SK-N-SH treated with all-trans-retinoic acid at 6 μM for 48 hours (cell line): ENCODE measurements at regions not wholly inside any gene's neighbourhood (a gene's known extent, or its start where the extent isn't known, plus 50 kb on each side); places are given as distances from the start of the nearest gene placed in this dataset.

Experiments used
- ARNTL ChIP-seq: fragments of 450-650 bp; formaldehyde crosslinking; IDR thresholded peaks from 2 replicates; pipeline ENCODE4 v1.5.0; 2020; ENCODE audit warnings: low read depth, mild to moderate bottlenecking, moderate library complexity, borderline replicate concordance
- BACH2 ChIP-seq: fragments of 250-450 bp; sonication (Bioruptor Pico); IDR thresholded peaks from 2 replicates; pipeline ENCODE4 v1.9.0; 2021; ENCODE audit warnings: mild to moderate bottlenecking, borderline replicate concordance
- CSDC2 ChIP-seq: fragments of 250-450 bp; sonication (Bioruptor Pico); IDR thresholded peaks from 2 replicates; pipeline ENCODE4 v1.5.0; 2020; ENCODE audit warnings: mild to moderate bottlenecking, moderate library complexity
- GLIS3 ChIP-seq: fragments of 250-450 bp; sonication (Bioruptor Pico); IDR thresholded peaks from 2 replicates; pipeline ENCODE4 v1.5.0; 2020; ENCODE audit warnings: mild to moderate bottlenecking, moderate library complexity
- ISL1 ChIP-seq: fragments of 250-450 bp; sonication (Bioruptor Pico); IDR thresholded peaks from 2 replicates; pipeline ENCODE4 v2.1.2; 2022; ENCODE audit warnings: mild to moderate bottlenecking, moderate library complexity
- OSR1 ChIP-seq: fragments of 250-450 bp; sonication (Bioruptor Pico); IDR thresholded peaks from 2 replicates; pipeline ENCODE4 v1.8.0; 2022; ENCODE audit warnings: moderate library complexity, mild to moderate bottlenecking, inconsistent platforms
- PATZ1 ChIP-seq: fragments of 250-450 bp; sonication (Bioruptor Pico); IDR thresholded peaks from 2 replicates; pipeline ENCODE4 v1.8.0; 2020; ENCODE audit warnings: mild to moderate bottlenecking, moderate library complexity, borderline replicate concordance
- POU6F1 ChIP-seq: fragments of 250-450 bp; sonication (Bioruptor Pico); IDR thresholded peaks from 2 replicates; pipeline ENCODE4 v1.8.0; 2021; ENCODE audit warnings: low read depth, mild to moderate bottlenecking, moderate library complexity, borderline replicate concordance
- RARB ChIP-seq: fragments of 250-450 bp; sonication (Bioruptor Pico); IDR thresholded peaks from 2 replicates; pipeline ENCODE4 v1.8.0; 2021; ENCODE audit warnings: mild to moderate bottlenecking, moderate library complexity
- SNAI2 ChIP-seq: fragments of 250-450 bp; sonication (Bioruptor Pico); IDR thresholded peaks from 2 replicates; pipeline ENCODE4 v1.5.0; 2020; ENCODE audit warnings: mild to moderate bottlenecking, moderate library complexity
- TCF4 ChIP-seq: fragments of 250-450 bp; sonication (Bioruptor Pico); IDR thresholded peaks from 2 replicates; pipeline ENCODE4 v1.8.0; 2021; ENCODE audit warnings: mild to moderate bottlenecking, moderate library complexity, borderline replicate concordance
- TOX ChIP-seq: fragments of 250-450 bp; sonication (Bioruptor Pico); IDR thresholded peaks from 2 replicates; pipeline ENCODE4 v1.8.0; 2021; ENCODE audit warnings: mild to moderate bottlenecking, moderate library complexity, borderline replicate concordance
- ZC3H10 ChIP-seq: fragments of 250-450 bp; sonication (Bioruptor Pico); IDR thresholded peaks from 2 replicates; pipeline ENCODE4 v1.5.1; 2021; ENCODE audit warnings: mild to moderate bottlenecking, moderate library complexity
- ZFP30 ChIP-seq: fragments of 450-650 bp; formaldehyde crosslinking; IDR thresholded peaks from 2 replicates; pipeline ENCODE4 v1.5.0; 2022; ENCODE audit warnings: mild to moderate bottlenecking, moderate library complexity

- TF ChIP-seq PATZ1 (CRISPR knock-in tag) (no peak), OSR1 (no peak), TCF4 (no peak), TOX (CRISPR knock-in tag) (no peak), SNAI2 (CRISPR knock-in tag) (no peak), GLIS3 (no peak), CSDC2 (no peak), ZC3H10 (no peak), RARB (CRISPR knock-in tag) (no peak), BACH2 (CRISPR knock-in tag) (no peak), ZFP30 (CRISPR knock-in tag) (no peak), ARNTL (CRISPR knock-in tag) (no peak), ISL1 (CRISPR knock-in tag) (no peak), POU6F1 (CRISPR knock-in tag) (no peak)
These were observed 374.1 kb downstream of the BCKDHB start for GRCh38 chr6:80480421-80481157.
